Mononuclear cell (primary cell): ENCODE measurements at regions not wholly inside any gene's neighbourhood (a gene's known extent, or its start where the extent isn't known, plus 50 kb on each side); places are given as distances from the start of the nearest gene placed in this dataset.

ENCODE experiments used
- H3K27me3 ChIP-seq: 2 replicates; pipeline ENCODE4 v1.6.0; 2011; ENCODE audit warnings: low read length, control low read depth; ENCODE audit not compliant: insufficient read depth
- H3K4me1 ChIP-seq: 2 replicates; pipeline ENCODE4 v1.5.1; 2011; ENCODE audit warnings: mild to moderate bottlenecking, low read length, control low read depth; ENCODE audit not compliant: insufficient read depth
- H3K4me3 ChIP-seq: 2 replicates; pipeline ENCODE4 v1.5.1; 2011; ENCODE audit warnings: mild to moderate bottlenecking, low read length, moderate library complexity
- H3K9me3 ChIP-seq: 2 replicates; pipeline ENCODE4 v1.5.1; 2011; ENCODE audit warnings: low read depth, mild to moderate bottlenecking, control low read depth, low read length

GRCh38 chr2:58553522-58553921 lies 312.4 kb upstream of the FANCL start:
- H3K4me1 ChIP-seq, result no peaks in the 10 kb centered on the region
- no peaks in the 10 kb centered on the region for H3K27me3 ChIP-seq
- no peak overlapping the region for H3K4me3 ChIP-seq
- no peaks in the 10 kb centered on the region for H3K9me3 ChIP-seq

GRCh38 chr2:58545300-58546280 lies 304.5 kb upstream of the FANCL start:
- no peaks in the 10 kb centered on the region for H3K27me3 ChIP-seq
- no peaks in the 10 kb centered on the region for H3K4me1 ChIP-seq
- H3K9me3 ChIP-seq, result no peaks in the 10 kb centered on the region
- H3K4me3 ChIP-seq, result no peak overlapping the region

- Histone ChIP-seq H3K4me1 (no peaks in the 10 kb centered on the region), H3K9me3 (no peaks in the 10 kb centered on the region), H3K27me3 (no peaks in the 10 kb centered on the region), H3K4me3 (no peak overlapping the region)
These were observed 302.3 kb upstream of the FANCL start for GRCh38 chr2:58543442-58543841.

GRCh38 chr2:58541511-58541910 lies 300.4 kb upstream of the FANCL start:
- H3K4me1 ChIP-seq, result no peaks in the 10 kb centered on the region
- H3K4me3 ChIP-seq, result no peak overlapping the region
- no peaks in the 10 kb centered on the region for H3K9me3 ChIP-seq
- no peaks in the 10 kb centered on the region for H3K27me3 ChIP-seq

- H3K27me3 ChIP-seq, result no peaks in the 10 kb centered on the region
- H3K4me1 ChIP-seq, result no peaks in the 10 kb centered on the region
- no peaks in the 10 kb centered on the region for H3K9me3 ChIP-seq
- no peak overlapping the region for H3K4me3 ChIP-seq
These were observed 299.6 kb upstream of the FANCL start for GRCh38 chr2:58540681-58541080.

- H3K27me3 ChIP-seq, result no peaks in the 10 kb centered on the region
These were observed 298.8 kb upstream of the FANCL start for GRCh38 chr2:58539973-58540372.

GRCh38 chr2:58535990-58536389 lies 294.9 kb upstream of the FANCL start:
- Histone ChIP-seq H3K9me3 (no peaks in the 10 kb centered on the region), H3K4me1 (no peaks in the 10 kb centered on the region), H3K4me3 (no peak overlapping the region), H3K27me3 (no peaks in the 10 kb centered on the region)

More at GRCh38 chr2:58539973-58540372, 298.8 kb upstream of the FANCL start:
- no peaks in the 10 kb centered on the region for H3K9me3 ChIP-seq
- H3K4me3 ChIP-seq, result no peak overlapping the region
- no peaks in the 10 kb centered on the region for H3K4me1 ChIP-seq

GRCh38 chr2:58535182-58535581 lies 294.1 kb upstream of the FANCL start:
- H3K4me1 ChIP-seq, result no peaks in the 10 kb centered on the region

GRCh38 chr2:58533376-58533775 lies 292.3 kb upstream of the FANCL start:
- no peaks in the 10 kb centered on the region for H3K9me3 ChIP-seq
- no peak overlapping the region for H3K4me3 ChIP-seq
- no peaks in the 10 kb centered on the region for H3K4me1 ChIP-seq
- H3K27me3 ChIP-seq, result no peaks in the 10 kb centered on the region

More at GRCh38 chr2:58535182-58535581, 294.1 kb upstream of the FANCL start:
- no peak overlapping the region for H3K4me3 ChIP-seq
- no peaks in the 10 kb centered on the region for H3K27me3 ChIP-seq
- no peaks in the 10 kb centered on the region for H3K9me3 ChIP-seq

GRCh38 chr2:58532641-58533040 lies 291.5 kb upstream of the FANCL start:
- Histone ChIP-seq H3K27me3 (no peaks in the 10 kb centered on the region), H3K4me1 (no peaks in the 10 kb centered on the region), H3K4me3 (no peak overlapping the region), H3K9me3 (no peaks in the 10 kb centered on the region)

- Histone ChIP-seq H3K9me3 (no peaks in the 10 kb centered on the region), H3K4me3 (no peak overlapping the region), H3K4me1 (no peaks in the 10 kb centered on the region), H3K27me3 (no peaks in the 10 kb centered on the region)
These were observed 286.5 kb upstream of the FANCL start for GRCh38 chr2:58527647-58528046.

- H3K4me3 ChIP-seq, result no peak overlapping the region
- H3K4me1 ChIP-seq, result no peaks in the 10 kb centered on the region
- no peaks in the 10 kb centered on the region for H3K27me3 ChIP-seq
- no peaks in the 10 kb centered on the region for H3K9me3 ChIP-seq
These were observed 280.9 kb upstream of the FANCL start for GRCh38 chr2:58521803-58522554.

- no peak overlapping the region for H3K4me3 ChIP-seq
- no peaks in the 10 kb centered on the region for H3K9me3 ChIP-seq
- no peaks in the 10 kb centered on the region for H3K4me1 ChIP-seq
- no peaks in the 10 kb centered on the region for H3K27me3 ChIP-seq
These were observed 279.8 kb upstream of the FANCL start for GRCh38 chr2:58520903-58521302.

- H3K27me3 ChIP-seq, result no peaks in the 10 kb centered on the region
- H3K4me3 ChIP-seq, result no peak overlapping the region
- no peaks in the 10 kb centered on the region for H3K9me3 ChIP-seq
- no peaks in the 10 kb centered on the region for H3K4me1 ChIP-seq
These were observed 276.8 kb upstream of the FANCL start for GRCh38 chr2:58517881-58518280.

- H3K9me3 ChIP-seq, result no peaks in the 10 kb centered on the region
- no peaks in the 10 kb centered on the region for H3K4me1 ChIP-seq
- no peaks in the 10 kb centered on the region for H3K27me3 ChIP-seq
- no peak overlapping the region for H3K4me3 ChIP-seq
These were observed 275.6 kb upstream of the FANCL start for GRCh38 chr2:58516695-58517094.
